ENCODE measurements at regions not wholly inside any gene's neighbourhood (a gene's known extent, or its start where the extent isn't known, plus 50 kb on each side); places are given as distances from the start of the nearest gene placed in this dataset.

- Histone ChIP-seq H3K36me3 (ENCODE audit: control insufficient read depth, insufficient read depth, low read length) (no peaks in the 10 kb centered on the region), H3K56ac (ENCODE audit: extremely low read depth, insufficient read depth, low read length) (no peak overlapping the region), H3K9ac (ENCODE audit: low read depth, low read length) (no peak overlapping the region), H2BK120ac (ENCODE audit: low read depth, low read length) (no peak overlapping the region), H2BK5ac (ENCODE audit: low read depth, low read length, poor library complexity, severe bottlenecking) (no peak overlapping the region), H3K18ac (ENCODE audit: low read depth, low read length) (no peak overlapping the region), H3K4me1 (ENCODE audit: control insufficient read depth, insufficient read depth, low read length) (no peaks in the 10 kb centered on the region), H2AK9ac (replicated peaks; ENCODE audit: low read depth, low read length, poor library complexity) (no peak overlapping the region), H3K23ac (ENCODE audit: low read depth, low read length) (no peak overlapping the region), H3K27me3 (ENCODE audit: control insufficient read depth, insufficient read depth, low read length) (no peaks in the 10 kb centered on the region), H2AFZ (replicated peaks; ENCODE audit: low read length, poor library complexity) (no peak overlapping the region), H3K4me3 (ENCODE audit: insufficient read depth, low read depth, low read length) (no peak overlapping the region), H3K4ac (ENCODE audit: low read depth, low read length) (no peak overlapping the region), H4K5ac (ENCODE audit: low read depth, low read length) (no peak overlapping the region), H3K14ac (replicated peaks; ENCODE audit: low read depth, low read length) (no peak overlapping the region), H3K9me1 (ENCODE audit: insufficient read depth, low read length) (no peaks in the 10 kb centered on the region), H3K79me1 (ENCODE audit: low read depth in 1 of 2, low read length in 2 of 2) (no peaks in the 10 kb centered on the region), H3K4me2 (ENCODE audit: low read depth, low read length) (no peak overlapping the region), H2BK15ac (ENCODE audit: low read depth, low read length) (no peak overlapping the region), H3K27ac (ENCODE audit: insufficient read depth, low read length) (no peak overlapping the region), H4K91ac (ENCODE audit: insufficient read depth, low read depth, low read length) (no peak overlapping the region), H4K8ac (ENCODE audit: low read depth in 2 of 2, low read length in 2 of 2) (no peak overlapping the region), H2AK5ac (ENCODE audit: low read depth, low read length) (no peak overlapping the region), H3K9me3 (ENCODE audit: control insufficient read depth, insufficient read depth, low read length) (peaks cover 3% of the 10 kb centered on the region; the same call in 1 of the 2 replicates), H2BK20ac (ENCODE audit: low read depth, low read length) (no peak overlapping the region), H4K20me1 (ENCODE audit: insufficient read depth, low read length) (no peaks in the 10 kb centered on the region)
- ATAC-seq (ENCODE audit: low read depth) (no peak), DNase-seq (no peak)
- dilution Hi-C loops (cut with HindIII; ENCODE audit: low sequenced_read_pairs, unreplicated experiment) (no loop called here), intact Hi-C loops (cut with micrococcal nuclease) (no loop called here), in situ Hi-C loops (cut with MboI; ENCODE audit: low sequenced_read_pairs) (no loop called here)
- no TSS peak for BruUV-seq (replicated peaks)
- ChIA-PET POLR2A (ENCODE audit: unreplicated experiment) (no interaction called here), CTCF (no interaction called here)
- TF ChIP-seq NFE2L2 (IDR thresholded peaks at IDR 0.05; ENCODE audit: low read depth, low read length) (no peak), RCOR1 (IDR thresholded peaks at IDR 0.05; ENCODE audit: insufficient replicate concordance, low read length) (no peak), FOS (IDR thresholded peaks at IDR 0.05; ENCODE audit: low read depth, low read length) (no peak), USF2 (IDR thresholded peaks at IDR 0.05; ENCODE audit: low read depth, low read length) (no peak), RFX5 (IDR thresholded peaks at IDR 0.05; ENCODE audit: low read depth, low read length) (no peak), CHD1 (IDR thresholded peaks at IDR 0.05; ENCODE audit: low read depth, low read length) (no peak), POLR2A (IDR thresholded peaks at IDR 0.05; ENCODE audit: low read depth, low read length) (no peak), BHLHE40 (IDR thresholded peaks at IDR 0.05; ENCODE audit: low read depth, low read length) (no peak), CEBPB (IDR thresholded peaks at IDR 0.05; ENCODE audit: low read depth, low read length) (no peak), SMC3 (IDR thresholded peaks at IDR 0.05; ENCODE audit: low read depth, low read length) (no peak), MAZ (IDR thresholded peaks at IDR 0.05; ENCODE audit: borderline replicate concordance, low read depth, low read length) (no peak), RAD21 (IDR thresholded peaks at IDR 0.05; ENCODE audit: low read length) (no peak)
- no CpG with 5 or more reads among the region's 2 CpGs for WGBS, 2 experiments (ENCODE audit: extremely low coverage in 2 of 2, insufficient read length in 1 of 2)
Observed at GRCh38 chr1:230542681-230543080, 99.6 kb upstream of the COG2 start.
